ENCODE measurements at regions not wholly inside any gene's neighbourhood (a gene's known extent, or its start where the extent isn't known, plus 50 kb on each side); places are given as distances from the start of the nearest gene placed in this dataset.

- TF ChIP-seq REST (IDR thresholded peaks at IDR 0.05; ENCODE audit: low read depth, low read length) (no peak), PBX3 (IDR thresholded peaks at IDR 0.05) (no peak), GATA2 (CRISPR knock-in tag; IDR thresholded peaks at IDR 0.05) (no peak), FOXM1 (IDR thresholded peaks at IDR 0.05; ENCODE audit: low read depth) (no peak)
Observed at GRCh38 chr5:17064241-17064640, 128.2 kb upstream of the MYO10 start (continued).

GRCh38 chr5:17065458-17065857 lies 129.4 kb upstream of the MYO10 start:
- H3K4me1 ChIP-seq (ENCODE audit: control insufficient read depth in 1 of 2, insufficient read depth in 2 of 2, low read depth in 1 of 2, low read length in 1 of 2): peaks cover 0 to 5% of the 10 kb centered on the region in 2 experiments; a peak in 1 of 4 replicates
- H3K9me2 ChIP-seq: no peaks in the 10 kb centered on the region
- H3K9me3 ChIP-seq: no peaks in the 10 kb centered on the region
- H3K4me3 ChIP-seq (ENCODE audit: low read depth in 2 of 2, low read length in 1 of 2): no peak overlapping the region
- H3K4me2 ChIP-seq: no peak overlapping the region
- DNase-seq: no peak
- H2AFZ ChIP-seq (ENCODE audit: low read depth): no peak overlapping the region
- no peaks in the 10 kb centered on the region for H3K79me2 ChIP-seq (ENCODE audit: insufficient read depth)
- H3K27me3 ChIP-seq (ENCODE audit: insufficient read depth): no peaks in the 10 kb centered on the region
- no peaks in the 10 kb centered on the region for H3F3A ChIP-seq (replicated peaks; ENCODE audit: insufficient read depth)
- no peak overlapping the region for H3K27ac ChIP-seq (ENCODE audit: low read depth in 2 of 2, low read length in 1 of 2)
- no peaks in the 10 kb centered on the region for H3K36me3 ChIP-seq (replicated peaks in 1 of 2; ENCODE audit: control insufficient read depth in 1 of 2, insufficient read depth in 2 of 2, low read length in 1 of 2)
- WGBS (ENCODE audit: low lambda C conversion rate): 100% methylated on average over 3 of the region's 3 CpGs
- H3K9ac ChIP-seq: no peak overlapping the region
- ChIA-PET CTCF (no interaction called here), POLR2A (interaction anchor here (0.6 kb wide), 1 partner anchor 1275 kb away, joined by 3 read pairs; no protein-coding TSS in a partner anchor)
- no peak for TF ChIP-seq PBX3 (IDR thresholded peaks at IDR 0.05)
- TF ChIP-seq FOXM1 (IDR thresholded peaks at IDR 0.05; ENCODE audit: low read depth): no peak
- TF ChIP-seq YY1 (IDR thresholded peaks at IDR 0.05; ENCODE audit: low read depth): no peak
- no peak for TF ChIP-seq GATA2 (CRISPR knock-in tag; IDR thresholded peaks at IDR 0.05)
- no peak for TF ChIP-seq ELF1 (IDR thresholded peaks at IDR 0.05)
- TF ChIP-seq REST (IDR thresholded peaks at IDR 0.05; ENCODE audit: low read depth, low read length): no peak
- TF ChIP-seq CHD2 (IDR thresholded peaks at IDR 0.05; ENCODE audit: low read length, partially characterized antibody): no peak
- no peak for TF ChIP-seq CTCF (IDR thresholded peaks at IDR 0.05)
- TF ChIP-seq EP300 (IDR thresholded peaks at IDR 0.05; ENCODE audit: borderline replicate concordance in 1 of 2, low read depth in 1 of 2, low read length in 1 of 2): no peak
- no peak for TF ChIP-seq MAX (IDR thresholded peaks at IDR 0.05; ENCODE audit: low read depth)
- TF ChIP-seq SIN3A (IDR thresholded peaks at IDR 0.05; ENCODE audit: borderline replicate concordance, low read depth, low read length): no peak
- TF ChIP-seq USF2 (IDR thresholded peaks at IDR 0.05; ENCODE audit: borderline replicate concordance, low read depth, low read length): no peak
- no peak for TF ChIP-seq TEAD4 (IDR thresholded peaks at IDR 0.05; ENCODE audit: borderline replicate concordance, insufficient read depth)
- H4K20me1 ChIP-seq (ENCODE audit: insufficient read depth): no peaks in the 10 kb centered on the region

Measured in SK-N-SH (cell line).